22Rv1 (cell line): ENCODE measurements at regions not wholly inside any gene's neighbourhood (a gene's known extent, or its start where the extent isn't known, plus 50 kb on each side); places are given as distances from the start of the nearest gene placed in this dataset.
"Not testable (repeated sequence)": the region's sequence is repeated elsewhere in the genome, so short reads cannot be mapped to it uniquely, and the experiment has no call there.

ENCODE experiments used
- H3K27ac ChIP-seq: fragments of 450-650 bp; 2 replicates; pipeline ENCODE4 v1.5.1; 2017
- CTCF ChIP-seq: fragments of 450-650 bp; IDR thresholded peaks from 2 replicates; pipeline ENCODE4 v1.5.1; 2017; ENCODE audit warnings: mild to moderate bottlenecking
- ZFX ChIP-seq: fragments of 450-650 bp; IDR thresholded peaks from 2 replicates; pipeline ENCODE4 v1.6.1; 2017; ENCODE audit warnings: antibody characterized with exemption, borderline replicate concordance

GRCh38 chr9:97160255-97160654 is 121.3 kb upstream of the CTSV start:
- H3K27ac ChIP-seq: no peak overlapping the region
- TF ChIP-seq ZFX (no peak), CTCF (no peak)

GRCh38 chr9:97158722-97159121 is 119.8 kb upstream of the CTSV start:
- H3K27ac ChIP-seq: not testable (repeated sequence)

GRCh38 chr9:97155441-97155840 is 116.5 kb upstream of the CTSV start:
- H3K27ac ChIP-seq: not testable (repeated sequence)

GRCh38 chr9:97153967-97154366 is 115.0 kb upstream of the CTSV start:
- TF ChIP-seq CTCF (no peak), ZFX (no peak)
- no peak overlapping the region for H3K27ac ChIP-seq

- H3K27ac ChIP-seq: not testable (repeated sequence)
Observed at GRCh38 chr9:97153160-97153559, 114.2 kb upstream of the CTSV start.

- H3K27ac ChIP-seq: not testable (repeated sequence)
Observed at GRCh38 chr9:97150471-97150870, 111.5 kb upstream of the CTSV start.

GRCh38 chr9:97148428-97148827 is 109.5 kb upstream of the CTSV start:
- not testable (repeated sequence) for H3K27ac ChIP-seq

- H3K27ac ChIP-seq: not testable (repeated sequence)
Observed at GRCh38 chr9:97145680-97146079, 106.7 kb upstream of the CTSV start.

- no peak overlapping the region for H3K27ac ChIP-seq
- no peak for TF ChIP-seq ZFX
Observed at GRCh38 chr9:97140566-97140965, 101.6 kb upstream of the CTSV start.

- H3K27ac ChIP-seq: no peak overlapping the region
- TF ChIP-seq ZFX (no peak), CTCF (no peak)
Observed at GRCh38 chr9:97136421-97136820, 97.5 kb upstream of the CTSV start.

GRCh38 chr9:97133966-97134365 is 95.0 kb upstream of the CTSV start:
- not testable (repeated sequence) for H3K27ac ChIP-seq

GRCh38 chr9:97132865-97133264 is 93.9 kb upstream of the CTSV start:
- no peak for TF ChIP-seq CTCF
- no peak for TF ChIP-seq ZFX
- no peak overlapping the region for H3K27ac ChIP-seq

GRCh38 chr9:97130864-97131263 is 91.9 kb upstream of the CTSV start:
- H3K27ac ChIP-seq: not testable (repeated sequence)

GRCh38 chr9:97130387-97130786 is 91.4 kb upstream of the CTSV start:
- H3K27ac ChIP-seq: not testable (repeated sequence)
